EL (cell line): ENCODE measurements at regions not wholly inside any gene's neighbourhood (a gene's known extent, or its start where the extent isn't known, plus 50 kb on each side); places are given as distances from the start of the nearest gene placed in this dataset.

Experiments
- DNase-seq: peaks from one replicate; pipeline ENCODE4 v3.0.0-alpha.2; 2016

DNA sequence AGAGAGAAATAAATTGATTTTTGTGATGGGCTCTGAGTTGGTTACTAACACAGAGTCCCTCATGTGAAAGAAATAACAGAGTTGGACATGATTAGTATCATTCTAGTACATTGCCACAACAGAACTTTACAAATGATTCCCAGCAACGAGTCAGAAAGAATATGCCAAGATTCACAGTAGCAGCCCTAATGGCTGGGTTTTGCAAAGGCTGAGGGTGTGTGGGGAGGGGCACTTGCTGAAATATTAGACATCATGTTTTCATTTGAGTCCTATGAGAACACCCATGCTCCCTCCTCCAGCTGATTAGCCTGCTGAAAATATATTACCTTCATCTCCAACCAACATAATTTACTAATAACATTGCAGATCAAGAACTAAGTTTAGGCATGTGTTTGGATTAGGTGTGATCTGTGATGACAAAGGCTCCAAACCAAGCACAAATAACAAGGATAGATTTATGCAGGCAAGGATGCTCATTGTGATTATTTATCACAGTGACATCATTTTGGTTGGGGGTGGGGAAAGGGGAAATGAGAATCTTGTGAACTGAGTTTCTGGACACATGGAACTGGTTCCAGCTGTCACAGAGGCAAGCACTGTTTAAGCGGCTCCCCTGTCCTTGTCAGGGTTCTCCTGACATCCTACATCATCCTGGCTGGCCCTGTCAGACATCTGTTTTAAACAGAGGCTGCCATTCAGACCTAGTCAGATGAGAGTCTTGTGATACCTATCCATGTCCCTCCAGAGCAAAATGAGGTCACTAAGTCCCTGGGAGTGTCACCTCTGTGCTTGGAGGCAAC is 205.8 kb upstream of the NCKAP5 start:
- no peak for DNase-seq

GRCh38 chr2:133774654-133775015 is 206.4 kb upstream of the NCKAP5 start:
- DNase-seq: no peak

DNA sequence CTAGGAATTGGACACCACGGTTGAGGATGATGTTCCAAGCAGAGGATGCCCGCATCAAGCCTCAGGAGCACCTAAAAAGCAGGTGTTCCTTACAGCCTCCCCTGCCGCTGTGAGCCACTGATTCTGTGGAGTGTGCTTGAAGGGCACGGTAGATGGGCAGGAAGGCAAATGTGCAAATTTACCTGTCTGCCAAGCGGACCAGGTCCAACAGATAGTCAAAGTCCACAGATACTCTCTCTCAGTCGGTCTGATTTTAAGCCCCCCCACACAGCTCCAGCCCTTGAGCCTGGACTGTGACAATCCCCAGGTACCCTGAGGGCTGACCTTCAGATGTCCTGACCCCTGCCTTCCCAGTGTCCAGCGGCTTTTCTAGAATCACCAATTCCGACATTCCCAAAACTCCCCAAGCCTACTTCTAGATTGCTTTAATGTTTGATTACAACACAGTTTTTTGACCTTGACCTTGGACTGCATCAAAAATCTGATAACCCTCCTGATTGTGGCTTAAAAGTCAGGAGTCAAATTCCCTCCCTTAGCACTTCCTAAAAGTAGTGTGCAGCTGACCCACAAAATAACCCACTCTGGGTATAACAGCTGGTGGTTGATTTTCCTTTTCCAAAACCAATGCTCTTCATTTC is 208.8 kb upstream of the NCKAP5 start:
- DNase-seq: no peak

DNA sequence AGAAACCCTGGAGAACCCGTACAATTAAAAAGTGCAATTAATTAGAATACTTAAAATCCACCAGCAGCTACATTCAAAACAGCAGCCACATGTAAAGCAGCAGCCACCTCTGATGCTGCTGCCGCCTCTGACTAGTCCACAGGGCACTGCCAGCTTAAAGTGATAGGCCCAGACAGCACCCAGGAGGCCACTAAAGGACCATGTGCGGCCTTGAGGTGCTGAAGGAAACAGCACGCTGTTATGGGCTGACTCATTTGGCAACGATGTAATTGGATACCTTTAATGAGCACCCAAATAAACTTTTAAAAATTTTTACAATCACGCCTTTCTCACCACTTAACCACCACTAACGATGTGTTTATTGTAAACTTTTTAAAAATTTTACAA is 209.3 kb upstream of the NCKAP5 start:
- peak; percentile 76 for DNase-seq

DNA sequence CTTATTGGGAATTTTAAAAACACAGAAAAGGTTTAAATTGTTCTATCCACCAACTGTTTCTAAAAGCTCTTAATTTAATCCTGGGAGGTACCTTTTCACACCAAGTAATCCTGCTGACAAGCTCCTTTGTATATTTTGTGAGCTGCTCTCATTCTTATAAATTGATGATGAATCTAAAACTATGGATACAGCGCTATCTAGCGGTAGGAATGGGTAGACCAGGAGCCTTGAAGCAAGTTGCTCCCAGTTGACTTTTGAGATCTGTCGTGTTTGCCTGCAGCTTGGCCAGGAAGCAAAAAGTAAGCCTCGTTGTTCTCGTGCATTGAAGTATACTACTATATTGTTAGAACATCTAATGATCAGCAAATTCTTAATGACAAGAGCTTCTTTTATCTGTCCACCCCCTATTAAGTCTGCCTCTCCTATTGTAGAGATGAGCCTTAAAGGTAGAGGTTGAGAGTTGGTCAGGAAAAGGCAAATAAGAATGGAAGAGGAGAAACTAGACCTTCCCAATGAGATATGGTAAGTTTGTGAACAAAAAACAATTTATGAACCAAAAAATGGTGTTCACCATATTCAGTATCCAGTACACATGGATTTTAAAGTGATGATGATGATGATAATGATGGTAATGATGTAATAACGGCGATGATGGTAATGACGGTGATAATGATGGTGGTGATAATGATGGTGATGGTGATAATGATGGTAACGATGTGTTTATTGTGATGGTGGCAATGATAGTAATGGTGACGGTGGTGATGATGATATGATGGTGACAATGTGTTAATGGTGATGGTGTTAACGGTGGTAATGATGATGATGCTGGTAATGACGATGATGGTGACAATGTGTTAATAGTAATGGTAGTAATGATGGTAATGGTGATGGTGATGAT is 212.1 kb upstream of the NCKAP5 start:
- DNase-seq: peak; percentile 82

DNA sequence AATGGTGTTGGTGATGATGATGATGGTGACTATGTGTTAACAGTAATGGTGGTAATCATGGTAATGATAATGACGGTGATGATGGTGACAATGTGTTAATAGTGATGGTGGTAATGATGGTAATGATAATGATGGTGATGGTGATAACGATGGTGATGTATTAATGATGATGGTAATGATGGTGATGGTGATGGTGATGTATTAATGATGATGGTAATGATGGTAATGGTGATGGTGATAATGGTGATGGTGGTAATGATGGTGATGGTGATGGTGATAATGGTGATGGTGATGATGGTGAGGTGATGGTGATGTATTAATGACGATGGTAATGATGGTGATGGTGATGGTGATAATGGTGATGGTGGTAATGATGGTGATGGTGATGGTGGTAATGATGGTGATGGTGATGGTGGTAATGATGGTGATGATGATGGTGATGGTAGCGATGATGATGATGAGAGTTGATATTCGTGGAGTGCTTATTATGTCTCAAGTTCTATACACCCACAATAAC is 212.8 kb upstream of the NCKAP5 start:
- DNase-seq: no peak

GRCh38 chr2:133787207-133787606 is 218.9 kb upstream of the NCKAP5 start:
- peak; percentile 75 for DNase-seq

DNA sequence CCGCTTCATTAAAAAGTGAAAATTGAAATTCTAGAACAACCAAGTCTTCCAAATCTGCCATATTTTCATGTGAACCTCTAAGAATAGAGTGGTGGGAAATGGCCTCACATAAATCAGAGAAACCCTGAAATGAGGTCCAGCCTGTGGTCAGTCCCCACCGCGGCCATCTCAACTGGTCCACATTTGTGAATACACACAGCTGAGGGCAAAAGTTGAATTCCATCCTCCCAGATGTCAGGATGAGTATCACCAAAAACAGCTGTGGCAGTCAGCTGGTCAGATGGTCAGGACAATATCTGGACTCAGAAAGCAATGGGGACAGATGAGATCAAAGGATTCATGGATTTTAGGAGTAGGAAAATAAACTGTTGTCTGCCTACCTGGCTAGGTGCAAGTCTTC is 219.4 kb upstream of the NCKAP5 start:
- no peak for DNase-seq

- peak; percentile 40 for DNase-seq
Measured at GRCh38 chr2:133788386-133788785, 220.1 kb upstream of the NCKAP5 start.

DNA sequence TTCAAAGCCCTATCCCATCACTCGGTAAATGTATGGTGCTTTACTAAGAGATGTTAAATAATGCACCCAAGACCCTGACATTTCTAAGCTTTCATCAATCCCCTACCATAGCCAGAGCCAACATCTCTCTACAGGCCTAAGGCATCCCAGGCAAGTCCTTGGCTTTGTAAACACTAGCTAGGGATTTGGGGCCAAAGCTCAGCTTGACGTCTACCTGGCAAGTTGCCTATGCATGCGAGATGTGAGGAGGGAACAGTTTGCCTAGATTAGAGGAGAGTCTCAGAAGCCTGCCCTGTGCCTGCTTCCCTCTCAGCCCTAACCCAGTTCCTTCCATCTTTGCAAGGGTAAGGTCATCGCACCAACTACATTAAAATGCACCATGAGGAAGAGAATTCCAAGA is 221.5 kb upstream of the NCKAP5 start:
- DNase-seq: no peak

GRCh38 chr2:133790711-133791110 is 222.4 kb upstream of the NCKAP5 start:
- peak; percentile 63 for DNase-seq

DNA sequence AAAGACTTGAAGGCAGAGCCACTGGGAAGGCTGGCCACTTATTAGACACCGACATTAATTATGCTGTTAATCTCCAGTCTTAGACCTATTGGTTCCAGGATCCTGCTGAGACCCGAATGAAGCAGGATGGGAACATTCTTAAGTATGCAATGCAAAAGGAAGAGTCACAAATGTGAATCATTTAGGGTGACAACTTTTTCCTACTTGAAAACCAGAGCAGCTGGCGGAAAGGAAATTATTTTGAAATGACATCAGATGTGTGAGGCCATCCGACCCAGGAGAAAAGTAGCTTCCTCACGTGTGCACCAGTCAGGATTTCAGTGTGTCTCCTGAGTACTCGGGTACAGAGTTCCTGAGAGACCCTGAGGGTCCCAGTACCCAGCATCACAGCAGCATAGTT is 222.9 kb upstream of the NCKAP5 start:
- DNase-seq: peak; percentile 90

DNA sequence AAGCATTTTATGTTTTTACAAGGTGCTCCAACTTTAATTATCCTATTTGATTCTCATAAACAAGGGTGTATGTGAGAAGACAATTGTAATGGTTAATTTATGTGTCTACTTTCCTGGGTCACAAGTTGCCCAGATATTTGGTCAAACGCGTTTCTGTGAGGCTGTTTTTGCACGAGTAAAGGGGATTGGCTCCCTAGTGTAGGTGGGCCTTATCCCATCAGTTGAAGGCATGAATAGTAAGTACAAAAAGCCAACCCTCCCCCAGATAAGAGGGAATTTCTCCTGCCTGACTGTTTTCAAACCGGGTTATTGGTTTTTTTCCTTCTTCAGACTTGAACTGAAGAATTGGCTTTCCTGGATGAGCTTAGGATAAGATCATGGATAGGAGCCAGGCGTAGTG is 224.0 kb upstream of the NCKAP5 start:
- DNase-seq: no peak

GRCh38 chr2:133794114-133794513 is 225.9 kb upstream of the NCKAP5 start:
- no peak for DNase-seq

GRCh38 chr2:133801946-133802345 is 233.7 kb upstream of the NCKAP5 start:
- DNase-seq: no peak

GRCh38 chr2:133802409-133803039 is 234.3 kb upstream of the NCKAP5 start:
- no peak for DNase-seq

GRCh38 chr2:133806564-133806963 is 238.3 kb upstream of the NCKAP5 start:
- DNase-seq: no peak

DNA sequence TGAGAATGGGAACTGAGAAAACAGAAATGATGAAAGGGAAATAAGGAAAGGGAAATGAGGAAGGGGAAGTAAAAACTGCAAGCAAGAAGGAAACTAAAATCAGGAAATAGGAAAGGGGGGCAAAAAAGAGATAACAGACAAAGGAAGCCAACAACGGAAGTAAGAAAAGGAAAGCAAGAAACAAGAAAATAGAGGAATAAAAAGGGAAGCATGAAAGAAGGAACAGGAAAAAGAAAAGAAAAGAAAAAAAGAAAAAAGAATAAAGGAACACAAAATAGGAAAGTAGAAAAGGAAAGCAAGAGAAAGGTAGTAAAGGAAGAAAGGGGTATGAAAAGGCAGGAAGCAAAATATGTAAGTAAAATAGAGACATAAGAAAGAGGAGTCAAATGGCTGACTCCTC is 241.2 kb upstream of the NCKAP5 start:
- DNase-seq: no peak

DNA sequence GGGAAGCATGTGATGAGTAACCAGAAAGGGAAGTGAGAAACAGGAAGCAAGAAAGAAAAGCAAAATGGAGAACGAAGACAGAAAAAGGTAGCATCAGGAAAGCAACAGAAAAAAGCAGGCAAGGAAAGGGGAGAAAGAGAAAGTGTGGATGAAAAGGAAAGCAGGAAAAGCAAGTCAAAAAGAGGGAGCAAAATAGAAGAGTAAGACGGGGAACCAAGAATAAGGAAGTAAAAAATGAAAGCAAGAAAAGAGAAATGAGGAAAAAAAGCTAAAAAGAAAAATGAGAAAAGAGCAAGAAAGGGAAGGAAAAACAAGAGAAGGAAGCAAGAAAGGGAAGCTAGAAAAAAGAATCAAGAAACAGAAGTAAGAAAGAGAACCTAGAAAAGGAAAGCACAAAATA is 242.3 kb upstream of the NCKAP5 start:
- DNase-seq: no peak

- no peak for DNase-seq
Measured at GRCh38 chr2:133811409-133812125, 243.3 kb upstream of the NCKAP5 start.

GRCh38 chr2:133812826-133813617 is 244.8 kb upstream of the NCKAP5 start:
- peak; percentile 43 for DNase-seq
